Thoracic aorta (tissue), 2 donors: ENCODE measurements at regions not wholly inside any gene's neighbourhood (a gene's known extent, or its start where the extent isn't known, plus 50 kb on each side); places are given as distances from the start of the nearest gene placed in this dataset.

Source experiments
- ATAC-seq: fragments of 150-250 bp; one replicate; pipeline ENCODE4 v1.8.0; 2017; ENCODE audit warnings: low read depth; ENCODE audit not compliant: insufficient number of reproducible peaks, low FRiP score
- DNase-seq: peaks from one replicate; pipeline ENCODE4 v3.0.0-alpha.2; 2020; ENCODE audit warnings: low spot score
- H3K27ac ChIP-seq, 2 donors: fragments of 200-600 bp; sonication (generic); 1 replicate in 1 of 2; 2 replicates in 1 of 2; pipeline ENCODE4 v1.5.1; 2016; ENCODE audit warnings: mild to moderate bottlenecking in 2 of 2, moderate library complexity in 2 of 2
- H3K27me3 ChIP-seq: fragments of 200-600 bp; sonication (generic); replicated peaks from 2 replicates; pipeline ENCODE4 v1.6.0; 2016; ENCODE audit warnings: mild to moderate bottlenecking; ENCODE audit not compliant: insufficient read depth
- H3K36me3 ChIP-seq: fragments of 200-600 bp; sonication (generic); one replicate; pipeline ENCODE4 v1.5.1; 2016
- H3K4me1 ChIP-seq, 2 donors: fragments of 200-600 bp; sonication (generic); 1 replicate in 1 of 2; 2 replicates in 1 of 2; pipeline versions ENCODE4 v1.5.1 to v1.6.0; 2016; ENCODE audit warnings: low read depth in 2 of 2, mild to moderate bottlenecking in 1 of 2; ENCODE audit not compliant: control insufficient read depth in 1 of 2
- H3K4me3 ChIP-seq: fragments of 200-600 bp; sonication (generic); 2 replicates; pipeline ENCODE4 v1.5.1; 2016; ENCODE audit warnings: mild to moderate bottlenecking
- H3K9me3 ChIP-seq: fragments of 200-600 bp; sonication (generic); 2 replicates; pipeline ENCODE4 v1.5.1; 2016
- TF ChIP-seq, protein P1 (sequence below): fragments of 200-600 bp; sonication (generic); IDR thresholded peaks from one replicate; pipeline ENCODE4 v1.5.1; 2019; ENCODE audit warnings: antibody characterized with exemption

DNA sequence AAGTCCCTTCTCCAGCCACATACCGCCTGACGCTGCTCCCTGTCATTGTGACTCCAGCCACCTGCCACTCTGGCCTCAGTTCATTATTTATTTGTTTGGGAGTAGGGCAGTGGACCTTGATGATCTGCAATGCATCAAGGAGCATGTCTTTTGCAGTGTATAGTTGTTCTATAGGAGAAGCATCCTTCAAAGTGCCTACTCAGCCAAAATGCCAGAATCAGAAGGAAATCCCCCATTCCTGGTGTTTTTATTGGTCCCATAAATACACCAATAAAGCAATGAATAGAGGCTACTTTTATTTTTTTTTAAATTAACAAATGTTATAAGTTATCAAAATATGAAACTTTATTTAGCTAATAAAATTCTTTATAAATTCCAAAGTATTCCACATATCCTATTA lies 123.8 kb upstream of the NSMCE3 start:
- Histone ChIP-seq H3K9me3 (no peaks in the 10 kb centered on the region), H3K27ac (no peak overlapping the region), H3K4me1 (no peaks in the 10 kb centered on the region), H3K4me3 (no peak overlapping the region), H3K27me3 (no peaks in the 10 kb centered on the region), H3K36me3 (no peaks in the 10 kb centered on the region)
- ATAC-seq (no peak), DNase-seq (no peak)
- TF ChIP-seq, protein P1, sequence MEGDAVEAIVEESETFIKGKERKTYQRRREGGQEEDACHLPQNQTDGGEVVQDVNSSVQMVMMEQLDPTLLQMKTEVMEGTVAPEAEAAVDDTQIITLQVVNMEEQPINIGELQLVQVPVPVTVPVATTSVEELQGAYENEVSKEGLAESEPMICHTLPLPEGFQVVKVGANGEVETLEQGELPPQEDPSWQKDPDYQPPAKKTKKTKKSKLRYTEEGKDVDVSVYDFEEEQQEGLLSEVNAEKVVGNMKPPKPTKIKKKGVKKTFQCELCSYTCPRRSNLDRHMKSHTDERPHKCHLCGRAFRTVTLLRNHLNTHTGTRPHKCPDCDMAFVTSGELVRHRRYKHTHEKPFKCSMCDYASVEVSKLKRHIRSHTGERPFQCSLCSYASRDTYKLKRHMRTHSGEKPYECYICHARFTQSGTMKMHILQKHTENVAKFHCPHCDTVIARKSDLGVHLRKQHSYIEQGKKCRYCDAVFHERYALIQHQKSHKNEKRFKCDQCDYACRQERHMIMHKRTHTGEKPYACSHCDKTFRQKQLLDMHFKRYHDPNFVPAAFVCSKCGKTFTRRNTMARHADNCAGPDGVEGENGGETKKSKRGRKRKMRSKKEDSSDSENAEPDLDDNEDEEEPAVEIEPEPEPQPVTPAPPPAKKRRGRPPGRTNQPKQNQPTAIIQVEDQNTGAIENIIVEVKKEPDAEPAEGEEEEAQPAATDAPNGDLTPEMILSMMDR = no peak

DNA sequence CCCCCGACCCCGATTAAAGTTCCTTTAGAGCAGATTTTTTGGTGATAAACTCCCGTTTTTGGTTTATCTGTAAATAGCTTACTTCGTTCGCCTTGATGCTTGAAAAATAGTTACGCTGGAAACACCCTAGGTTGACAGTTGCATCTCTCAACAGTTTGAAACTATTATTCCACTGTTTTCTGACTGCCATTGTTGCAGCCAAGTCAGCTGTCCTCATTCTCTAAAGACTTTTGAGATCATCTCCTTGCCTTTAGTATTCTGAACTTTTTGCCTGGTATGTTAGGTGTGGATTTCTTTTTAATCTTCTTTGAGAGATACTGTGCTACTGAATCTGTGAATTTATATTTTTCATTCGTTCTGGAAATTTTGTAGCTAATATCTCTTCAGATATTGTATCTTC lies 122.7 kb upstream of the NSMCE3 start:
- no peak for DNase-seq
- no peak overlapping the region for H3K4me3 ChIP-seq
- no peaks in the 10 kb centered on the region for H3K36me3 ChIP-seq
- no peaks in the 10 kb centered on the region for H3K27me3 ChIP-seq
- ATAC-seq = no peak
- H3K27ac ChIP-seq = no peak overlapping the region
- TF ChIP-seq, protein P1 = no peak
- no peaks in the 10 kb centered on the region for H3K9me3 ChIP-seq
- H3K4me1 ChIP-seq = no peaks in the 10 kb centered on the region

DNA sequence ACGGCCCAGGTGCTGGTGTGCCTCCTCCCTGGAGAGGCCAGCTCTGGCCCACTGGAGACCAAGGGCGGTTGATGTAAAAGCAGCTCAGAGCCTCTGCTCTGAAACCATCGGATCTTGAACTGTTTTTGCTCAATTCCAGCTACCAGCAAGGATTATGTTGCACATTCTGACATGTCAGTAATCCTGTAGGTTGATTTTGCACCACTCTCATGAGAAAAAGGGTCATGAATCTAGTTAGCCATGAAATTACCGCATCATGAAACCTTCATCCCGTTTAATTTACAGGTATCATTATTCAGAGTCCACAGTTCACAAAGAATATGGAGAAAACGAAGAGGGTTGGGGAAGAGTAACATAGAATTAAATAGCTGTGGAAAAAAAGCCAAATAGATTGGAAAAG lies 120.4 kb upstream of the NSMCE3 start:
- Histone ChIP-seq H3K27me3 (no peaks in the 10 kb centered on the region), H3K9me3 (no peaks in the 10 kb centered on the region), H3K36me3 (no peaks in the 10 kb centered on the region), H3K27ac (no peak overlapping the region), H3K4me1 (no peaks in the 10 kb centered on the region), H3K4me3 (no peak overlapping the region)
- ATAC-seq (no peak), DNase-seq (no peak)
- TF ChIP-seq, protein P1 = no peak

DNA sequence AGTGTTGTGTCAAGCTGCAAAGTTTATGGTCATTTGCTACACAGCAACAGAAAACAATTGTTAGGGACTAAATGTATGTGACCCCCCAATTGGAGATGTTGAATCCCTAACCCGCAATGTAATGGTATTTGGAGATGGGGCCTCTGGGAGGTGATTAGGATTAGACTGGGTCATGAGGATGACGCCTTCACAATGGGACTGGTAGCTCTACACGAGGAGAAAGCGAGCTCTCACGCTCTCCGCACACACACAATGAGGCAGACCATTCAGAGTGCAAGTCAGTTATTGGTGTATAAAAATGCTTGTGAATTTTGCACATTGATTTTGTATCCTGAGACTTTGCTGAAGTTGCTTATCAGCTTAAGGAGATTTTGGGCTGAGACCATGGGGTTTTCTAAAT lies 116.9 kb upstream of the NSMCE3 start:
- Histone ChIP-seq H3K9me3 (no peaks in the 10 kb centered on the region), H3K4me3 (no peak overlapping the region), H3K27ac (no peak overlapping the region), H3K4me1 (no peaks in the 10 kb centered on the region), H3K27me3 (no peaks in the 10 kb centered on the region), H3K36me3 (no peaks in the 10 kb centered on the region)
- ATAC-seq (no peak), DNase-seq (no peak)
- TF ChIP-seq, protein P1 = no peak

DNA sequence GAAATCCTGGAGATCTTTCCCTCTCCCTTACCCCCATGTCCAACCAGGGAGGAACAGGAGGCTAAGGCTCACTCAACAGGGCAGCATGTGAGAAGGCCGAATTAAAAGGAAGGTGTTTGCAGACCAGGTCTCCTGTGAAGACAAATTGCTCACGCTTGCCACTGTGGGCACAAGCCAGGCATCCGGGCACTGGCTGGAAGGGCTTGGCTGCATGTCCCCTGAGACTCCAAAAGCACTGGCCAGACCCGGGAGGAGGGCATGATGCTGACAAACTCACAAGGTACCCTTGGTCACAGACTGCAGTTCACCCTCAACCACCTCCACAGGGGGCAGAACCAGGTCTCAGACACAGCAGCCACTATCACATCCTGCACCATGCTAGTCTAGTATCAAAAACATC lies 113.7 kb upstream of the NSMCE3 start:
- no peaks in the 10 kb centered on the region for H3K9me3 ChIP-seq
- ATAC-seq = no peak
- H3K4me1 ChIP-seq = no peaks in the 10 kb centered on the region
- no peak overlapping the region for H3K4me3 ChIP-seq
- no peak for DNase-seq
- TF ChIP-seq, protein P1 = no peak
- H3K36me3 ChIP-seq = no peaks in the 10 kb centered on the region
- no peaks in the 10 kb centered on the region for H3K27me3 ChIP-seq
- no peak overlapping the region for H3K27ac ChIP-seq
